ENCODE measurements at regions not wholly inside any gene's neighbourhood (a gene's known extent, or its start where the extent isn't known, plus 50 kb on each side); places are given as distances from the start of the nearest gene placed in this dataset.

DNA sequence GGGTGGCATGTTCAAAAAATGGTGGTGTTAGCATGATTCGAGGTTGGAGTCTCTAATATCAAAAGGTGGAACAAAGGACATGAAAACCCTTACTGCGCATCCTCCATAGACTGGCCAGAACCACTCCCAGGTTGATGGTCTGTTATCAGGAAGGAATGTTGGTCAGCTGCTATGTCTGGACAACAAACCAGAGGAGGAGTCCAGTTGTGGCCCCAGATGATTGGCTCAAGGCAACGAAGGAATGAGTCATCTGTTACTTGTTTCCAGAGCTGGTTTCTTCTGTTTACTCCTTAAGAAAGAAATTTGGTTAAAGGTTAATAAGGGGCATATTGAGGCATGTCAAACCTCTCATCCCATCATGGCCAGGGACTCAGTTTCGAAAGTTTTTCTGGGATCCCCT, 56.8 kb upstream of the GRIA4 start:
- DNase-seq, result no peak

- DNase-seq, result no peak
Measured at GRCh38 chr11:105548359-105548758, 61.5 kb upstream of the GRIA4 start.

DNA sequence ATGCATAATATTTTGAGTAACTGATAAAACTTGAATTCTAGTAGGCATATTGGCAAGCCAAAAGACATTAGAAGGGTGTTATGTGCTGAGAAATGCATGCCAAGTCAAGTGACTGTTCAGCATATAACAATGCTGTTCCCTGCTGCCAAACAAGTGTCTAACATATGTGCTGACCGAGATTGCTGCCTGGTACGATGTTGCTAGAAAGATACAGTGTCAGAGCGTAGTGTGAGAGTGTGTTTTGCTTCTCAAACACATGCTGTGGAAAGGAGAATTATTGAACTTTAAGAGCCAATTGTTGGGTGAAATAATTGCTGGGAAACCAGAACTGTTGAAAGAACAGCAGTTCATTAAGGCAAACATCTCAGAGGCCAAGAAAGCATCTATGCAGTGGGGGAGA, 71.3 kb upstream of the GRIA4 start:
- no peak for DNase-seq

DNA sequence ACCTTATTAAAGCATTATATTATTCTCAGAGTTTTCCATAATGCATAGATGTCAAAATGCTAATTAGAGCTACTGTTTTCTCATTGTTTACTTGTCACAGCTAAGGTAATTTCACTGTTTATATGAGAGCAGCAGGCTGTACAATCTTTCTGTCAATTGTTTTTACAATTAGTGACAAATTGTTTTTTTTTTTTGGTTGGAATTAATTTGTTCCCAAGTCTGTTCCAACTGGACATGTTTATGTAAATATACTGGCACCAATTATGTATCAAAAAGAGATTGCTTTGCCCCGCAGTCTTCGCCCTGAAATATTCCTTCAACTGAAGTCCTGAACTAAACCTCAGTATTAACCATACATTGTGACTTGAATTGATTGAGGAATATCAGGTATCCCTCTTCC, 72.3 kb upstream of the GRIA4 start:
- no peak for DNase-seq

DNA sequence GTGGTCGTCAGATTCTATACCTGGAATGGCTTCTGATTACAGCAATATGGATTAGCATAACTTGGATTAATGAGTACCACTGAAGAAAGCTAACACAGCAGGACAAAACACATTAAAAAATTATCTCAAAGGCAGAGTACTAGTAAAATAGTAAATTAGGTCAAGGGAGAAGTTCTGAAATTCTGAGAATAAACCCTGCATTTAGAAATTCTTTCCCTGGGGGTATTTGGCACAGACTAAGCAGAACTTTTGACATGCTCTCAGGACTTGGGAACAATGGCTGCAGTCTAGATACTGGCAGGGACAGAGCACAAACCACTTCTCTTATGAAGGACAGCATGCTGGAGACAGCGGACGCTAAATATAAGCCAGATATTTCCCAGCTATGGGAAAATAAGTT, 85.6 kb upstream of the GRIA4 start:
- DNase-seq, result no peak

- DNase-seq, result no peak
Measured at GRCh38 chr11:105520706-105521345, 89.0 kb upstream of the GRIA4 start.

- no peak for DNase-seq
Measured at GRCh38 chr11:105507496-105508254, 102.2 kb upstream of the GRIA4 start.

DNA sequence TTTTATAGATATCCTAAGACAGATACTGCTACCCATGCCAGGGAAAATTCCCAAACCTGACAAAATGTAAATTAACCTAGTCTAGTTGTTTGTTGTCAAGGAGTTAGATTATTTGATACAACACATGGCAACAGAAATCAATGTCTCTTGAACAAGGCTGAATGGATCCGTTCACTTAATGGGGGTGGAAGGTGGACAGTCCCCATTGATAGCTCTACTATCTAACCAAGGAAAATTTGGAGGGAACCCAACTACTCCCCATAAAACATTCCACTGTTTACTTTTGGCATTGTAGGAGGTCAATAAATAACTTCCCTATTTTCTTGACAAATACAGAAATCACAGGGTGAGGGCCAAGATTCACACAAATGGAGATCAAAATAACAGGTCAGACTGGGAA, 117.9 kb upstream of the GRIA4 start:
- DNase-seq, result no peak

DNA sequence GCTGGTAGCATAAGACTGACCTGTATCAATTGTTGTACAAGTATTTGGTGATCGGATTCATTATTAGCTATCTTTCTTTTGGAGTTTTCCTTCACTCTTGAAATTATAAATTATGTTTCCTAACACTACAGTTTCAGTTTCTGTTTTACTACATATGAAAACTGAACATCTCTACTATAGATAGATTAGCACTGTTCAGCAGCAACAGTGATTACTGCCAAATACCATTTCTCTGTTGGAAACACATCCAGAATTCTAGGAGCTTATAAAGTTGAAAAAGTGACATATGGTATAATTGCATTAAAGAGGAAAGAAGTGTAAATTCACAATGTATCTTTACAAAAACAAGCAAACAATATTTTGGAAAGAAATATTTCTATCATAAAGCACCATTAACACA, 118.5 kb upstream of the GRIA4 start:
- no peak for DNase-seq

DNA sequence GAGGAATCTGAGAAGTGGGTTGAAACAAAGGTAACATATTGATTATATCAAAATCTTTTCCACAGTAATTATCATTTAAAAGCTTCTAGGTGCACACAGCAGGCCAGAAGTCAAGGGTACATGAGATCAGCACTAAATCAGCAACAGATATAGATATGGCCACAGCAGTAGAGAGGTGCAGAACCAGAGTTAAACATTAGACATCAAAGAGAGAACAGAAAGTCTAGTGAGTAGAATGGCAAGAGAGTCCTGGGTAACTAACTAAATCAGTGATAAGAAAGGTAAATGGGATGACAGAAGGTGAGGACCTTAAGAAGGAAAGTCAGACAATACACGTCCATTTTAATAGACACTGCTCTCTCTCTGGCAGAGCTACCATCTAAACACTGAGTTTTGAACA, 119.5 kb upstream of the GRIA4 start:
- DNase-seq, result no peak

DNA sequence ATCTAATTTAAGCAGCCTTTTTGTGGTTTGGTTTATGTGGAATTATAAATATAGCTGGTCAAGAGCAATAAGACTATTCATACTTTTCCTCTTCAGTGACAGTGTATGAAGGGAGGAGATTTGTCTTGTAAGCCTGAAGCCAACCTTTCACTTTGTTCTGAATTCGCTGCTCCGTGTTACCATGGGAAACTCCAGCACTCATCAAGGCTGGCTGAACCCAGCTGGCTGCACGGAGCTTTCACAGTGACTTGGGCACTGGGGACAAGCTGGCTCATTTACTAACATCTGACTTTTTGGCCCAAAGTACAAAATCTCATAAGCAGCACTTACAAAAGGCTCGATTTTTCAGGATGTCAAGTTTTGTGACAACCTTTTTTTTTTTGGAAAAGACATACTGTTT, 120.4 kb upstream of the GRIA4 start:
- DNase-seq, result peak; percentile 1 to 18

DNA sequence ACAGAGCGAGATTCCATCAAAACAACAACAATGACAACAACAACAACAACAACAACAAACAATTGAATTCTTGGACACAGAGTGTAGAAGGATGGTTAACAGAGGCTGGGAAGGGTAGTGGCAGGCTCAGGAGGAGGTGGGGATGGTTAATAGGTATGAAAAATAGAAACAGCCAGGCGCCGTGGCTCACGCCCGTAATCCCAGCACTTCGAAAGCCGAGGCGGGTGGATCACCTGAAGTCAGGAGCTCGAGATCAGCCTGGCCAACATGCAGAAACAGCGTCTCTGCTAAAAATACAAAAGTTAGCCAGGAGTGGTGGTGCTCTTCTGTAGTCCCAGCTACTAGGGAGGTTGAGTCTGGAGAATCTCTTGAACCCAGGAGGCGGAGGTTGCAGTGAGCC, 122.9 kb upstream of the GRIA4 start:
- no peak for DNase-seq

- DNase-seq, result no peak
Measured at GRCh38 chr11:105469931-105470330, 139.9 kb upstream of the GRIA4 start.

DNA sequence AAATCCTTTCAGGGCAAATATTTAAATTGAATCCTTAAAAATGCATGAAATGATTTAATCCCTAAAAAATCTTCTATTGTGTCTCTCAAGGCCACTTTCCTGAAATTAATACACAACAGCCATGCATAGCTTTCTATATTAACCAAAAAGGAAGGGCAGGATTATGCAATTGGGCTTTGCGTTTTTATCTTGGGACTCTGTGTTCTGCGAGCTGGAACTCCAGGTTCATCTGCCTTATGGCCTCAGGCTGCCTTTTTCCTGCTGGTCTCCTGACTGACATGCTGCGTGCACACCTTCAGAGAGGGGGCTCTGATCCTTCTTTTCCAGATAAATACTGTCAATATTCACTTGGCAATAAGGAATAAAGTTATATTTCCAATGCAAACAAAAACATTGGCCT, 141.7 kb upstream of the GRIA4 start:
- no peak for DNase-seq

GRCh38 chr11:105466582-105467228, 143.2 kb upstream of the GRIA4 start:
- DNase-seq, result no peak

- DNase-seq, result no peak
Measured at GRCh38 chr11:105458071-105458470, 151.8 kb upstream of the GRIA4 start.

GRCh38 chr11:105456950-105457349, 152.9 kb upstream of the GRIA4 start:
- no peak for DNase-seq

GRCh38 chr11:105449100-105449734, 160.7 kb upstream of the GRIA4 start:
- no peak for DNase-seq

GRCh38 chr11:105448703-105449079, 161.2 kb upstream of the GRIA4 start:
- no peak for DNase-seq

DNA sequence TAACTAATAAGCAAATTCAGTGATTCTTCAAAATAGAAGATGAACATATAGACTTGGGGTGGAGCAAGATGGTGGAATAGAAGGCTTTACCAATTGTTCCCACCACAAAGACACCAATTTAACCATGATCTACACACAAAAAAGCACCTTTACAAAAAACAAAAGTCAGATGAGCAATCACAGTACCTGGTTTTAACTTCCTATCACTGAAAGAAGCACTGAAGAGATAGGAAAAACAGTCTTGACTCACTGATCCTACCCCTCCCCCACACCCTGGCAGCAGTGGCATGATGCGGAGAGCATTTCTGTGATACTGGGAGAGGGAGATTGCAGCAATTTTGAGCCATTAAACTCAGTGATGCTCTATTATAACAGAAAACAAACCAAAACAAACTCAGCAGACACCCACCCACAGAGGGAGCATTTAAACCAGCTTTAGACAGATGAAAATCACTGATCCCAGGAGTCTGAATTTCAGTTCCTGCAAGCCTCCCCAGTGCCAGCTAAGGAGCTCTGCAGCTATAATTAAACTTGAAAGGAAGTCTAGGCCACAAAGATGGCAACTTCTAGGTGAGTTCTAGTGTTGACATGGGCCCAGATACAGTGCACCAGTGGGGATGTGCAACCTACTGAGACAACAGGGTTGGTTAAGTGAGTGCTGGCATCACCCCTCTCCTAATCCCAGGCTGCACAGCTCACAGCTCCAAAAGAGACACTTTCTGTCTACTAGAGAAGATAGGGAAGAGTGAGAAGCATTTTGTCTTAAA, 161.8 kb upstream of the GRIA4 start:
- DNase-seq, result no peak

DNA sequence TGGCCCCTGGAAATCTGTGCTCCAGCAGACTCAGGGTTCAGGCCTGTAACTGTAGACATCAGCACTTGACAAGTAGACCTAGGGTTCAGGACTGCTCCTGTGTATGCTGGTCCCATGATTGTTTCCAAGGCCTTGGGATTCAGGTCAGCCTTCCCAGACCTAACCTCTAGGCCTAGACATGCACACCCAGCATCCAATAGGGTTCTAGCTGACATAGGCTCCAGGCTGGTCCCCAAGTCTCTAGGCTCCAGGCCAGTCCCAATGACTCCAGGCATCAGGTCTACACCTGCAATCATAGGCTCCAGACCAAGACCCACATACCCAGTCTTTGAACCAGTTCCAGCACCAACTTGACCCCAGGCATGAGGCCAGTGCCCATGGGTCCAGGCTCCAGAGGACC, 166.2 kb upstream of the GRIA4 start:
- DNase-seq, result no peak

DNA sequence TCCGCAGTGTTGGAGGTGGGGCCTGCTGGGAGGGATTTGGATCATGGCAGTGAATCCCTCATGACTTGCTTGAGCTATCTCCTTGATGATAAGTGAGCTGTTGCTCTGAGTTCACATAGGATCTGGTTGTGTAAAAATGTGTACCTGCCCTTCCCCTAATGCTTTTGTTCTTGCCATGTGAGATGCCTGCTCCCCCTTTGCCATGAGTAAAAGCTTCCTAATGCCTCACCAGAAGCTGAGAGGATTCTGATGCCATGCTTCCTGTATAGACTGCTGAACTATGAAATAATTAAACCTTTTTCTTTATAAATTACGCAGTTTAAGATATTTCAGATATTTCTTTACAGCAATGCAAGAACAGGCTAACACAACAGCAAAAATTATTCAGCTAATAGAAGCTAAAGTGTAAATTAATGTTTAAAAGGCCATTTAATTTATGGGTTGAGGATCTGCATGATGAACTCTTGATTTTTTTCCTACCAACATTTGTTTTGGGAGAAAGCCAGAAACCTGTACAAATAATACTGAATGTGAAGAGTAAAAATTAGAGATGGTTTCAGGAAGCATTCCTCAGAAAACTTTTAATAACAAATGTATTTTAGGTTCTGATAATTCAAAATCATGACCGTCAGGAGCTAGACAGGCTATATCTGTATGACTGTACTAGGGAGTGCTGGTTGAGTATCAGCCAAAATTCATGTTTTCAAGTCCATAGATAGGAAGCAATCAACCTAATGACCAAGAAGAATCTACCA, 177.5 kb upstream of the GRIA4 start:
- DNase-seq, result no peak
